BE2C (cell line): ENCODE measurements at regions not wholly inside any gene's neighbourhood (a gene's known extent, or its start where the extent isn't known, plus 50 kb on each side); places are given as distances from the start of the nearest gene placed in this dataset.
A peak's percentile ranks its signal among the peaks of the same experiment; 100 is the strongest.

Experiments
- DNase-seq: peaks from one replicate; pipeline ENCODE4 v3.0.0-alpha.2; 2020
- H3K27me3 ChIP-seq: fragments of 250-450 bp; sonication (Bioruptor Pico); 2 replicates; pipeline ENCODE4 v1.5.1; 2020; ENCODE audit warnings: mild to moderate bottlenecking
- H3K36me3 ChIP-seq: fragments of 250-450 bp; sonication (Bioruptor Pico); 2 replicates; pipeline ENCODE4 v1.5.1; 2020; ENCODE audit warnings: mild to moderate bottlenecking
- H3K4me1 ChIP-seq: fragments of 250-450 bp; sonication (Bioruptor Pico); 2 replicates; pipeline ENCODE4 v1.5.1; 2020
- H3K4me3 ChIP-seq: 2 replicates; pipeline ENCODE4 v1.5.1; 2011; ENCODE audit warnings: low read depth, low read length
- H3K9me3 ChIP-seq: fragments of 250-450 bp; sonication (Bioruptor Pico); 2 replicates; pipeline ENCODE4 v1.5.1; 2020
- CTCF ChIP-seq: IDR thresholded peaks from 2 replicates; pipeline ENCODE4 v1.5.1; 2012; ENCODE audit warnings: mild to moderate bottlenecking, low read depth, low read length

GRCh38 chr16:5438591-5438990 is 341.0 kb upstream of the EEF2KMT start:
- Histone ChIP-seq H3K4me3 (no peak overlapping the region), H3K36me3 (no peaks in the 10 kb centered on the region), H3K4me1 (no peaks in the 10 kb centered on the region), H3K27me3 (no peaks in the 10 kb centered on the region), H3K9me3 (no peaks in the 10 kb centered on the region)
- DNase-seq: no peak
- no peak for TF ChIP-seq CTCF

GRCh38 chr16:5433587-5433986 is 336.0 kb upstream of the EEF2KMT start:
- H3K9me3 ChIP-seq: no peaks in the 10 kb centered on the region
- H3K4me3 ChIP-seq: no peak overlapping the region
- no peaks in the 10 kb centered on the region for H3K27me3 ChIP-seq
- H3K36me3 ChIP-seq: no peaks in the 10 kb centered on the region
- no peaks in the 10 kb centered on the region for H3K4me1 ChIP-seq
- DNase-seq: no peak
- no peak for TF ChIP-seq CTCF

- no peak for TF ChIP-seq CTCF
- Histone ChIP-seq H3K4me3 (no peak overlapping the region), H3K4me1 (no peaks in the 10 kb centered on the region), H3K27me3 (no peaks in the 10 kb centered on the region), H3K36me3 (no peaks in the 10 kb centered on the region), H3K9me3 (no peaks in the 10 kb centered on the region)
- no peak for DNase-seq
These were observed 334.6 kb upstream of the EEF2KMT start for GRCh38 chr16:5432166-5432565.

- H3K27me3 ChIP-seq: no peaks in the 10 kb centered on the region
- TF ChIP-seq CTCF: no peak
- no peaks in the 10 kb centered on the region for H3K9me3 ChIP-seq
- no peaks in the 10 kb centered on the region for H3K4me1 ChIP-seq
- no peaks in the 10 kb centered on the region for H3K36me3 ChIP-seq
- DNase-seq: no peak
- H3K4me3 ChIP-seq: no peak overlapping the region
These were observed 333.0 kb upstream of the EEF2KMT start for GRCh38 chr16:5430598-5430997.

- TF ChIP-seq CTCF: peak; percentile 29; the same call in 1 of the 2 replicates
- no peaks in the 10 kb centered on the region for H3K4me1 ChIP-seq
- peak; percentile 21 for DNase-seq
- no peaks in the 10 kb centered on the region for H3K36me3 ChIP-seq
- no peaks in the 10 kb centered on the region for H3K27me3 ChIP-seq
- H3K9me3 ChIP-seq: no peaks in the 10 kb centered on the region
- no peak overlapping the region for H3K4me3 ChIP-seq
These were observed 331.3 kb upstream of the EEF2KMT start for GRCh38 chr16:5428932-5429331.

GRCh38 chr16:5427571-5427970 is 330.0 kb upstream of the EEF2KMT start:
- H3K4me1 ChIP-seq: no peaks in the 10 kb centered on the region
- no peaks in the 10 kb centered on the region for H3K36me3 ChIP-seq
- TF ChIP-seq CTCF: no peak

More at GRCh38 chr16:5427571-5427970, 330.0 kb upstream of the EEF2KMT start:
- no peak for DNase-seq
- Histone ChIP-seq H3K9me3 (no peaks in the 10 kb centered on the region), H3K27me3 (no peaks in the 10 kb centered on the region), H3K4me3 (no peak overlapping the region)
